HepG2 (cell line): ENCODE measurements at regions not wholly inside any gene's neighbourhood (a gene's known extent, or its start where the extent isn't known, plus 50 kb on each side); places are given as distances from the start of the nearest gene placed in this dataset.

Source experiments
- ATAC-seq: fragments of 200-7000 bp; cut with Tn5 transposase; 3 replicates; pipeline ENCODE4 v1.9.1; 2020; ENCODE audit warnings: mild to moderate bottlenecking, moderate library complexity
- BruUV-seq: library from RNA; stranded (reverse); fragments of 400-500 nt; replicated peaks from 2 replicates; lab custom pipeline; 2021; lab: Mats Ljungman, UMichigan
- CTCF ChIA-PET: fragments of 300-600 bp; formaldehyde crosslinking; extraction: SDS; loops from one replicate; lab custom pipeline; 2021; ENCODE audit warnings: low total read pairs, inconsistent platforms, low intra/inter-chr PET ratio; lab: Yijun Ruan, JAX
- POLR2A ChIA-PET: fragments of 350-600 bp; sonication (Branson Sonifier 250); formaldehyde crosslinking; loops from one replicate; lab custom pipeline; 2020; ENCODE audit warnings: antibody characterized with exemption, inconsistent platforms; lab: Yijun Ruan, JAX
- DNase-seq: peaks from one replicate; pipeline ENCODE4 v3.0.0-alpha.2; 2015; ENCODE audit warnings: low spot score
- FAIRE-seq: peaks from 3 replicates; lab custom pipeline; 2011; peaks lifted over from hg19 to GRCh38; lab: Jason Lieb, UNC
- H2AFZ ChIP-seq: one replicate; pipeline ENCODE4 v1.6.1; 2011; ENCODE audit warnings: low read length, inconsistent platforms
- H3K27ac ChIP-seq: fragments of 300-600 bp; 3 replicates; pipeline ENCODE4 v1.8.0; 2011; ENCODE audit warnings: mixed run types, mild to moderate bottlenecking, mixed read lengths, low read length, inconsistent platforms; ENCODE audit not compliant: insufficient read depth; ENCODE audit errors: extremely low read length
- H3K27me3 ChIP-seq, 2 experiments: fragments of 200-600 bp in 1 of 2; 2 replicates in 1 of 2; 3 replicates in 1 of 2; pipeline versions ENCODE4 v1.6.0 to v1.8.0; 2011; ENCODE audit warnings: low read length in 2 of 2, mild to moderate bottlenecking in 2 of 2, moderate library complexity in 2 of 2, inconsistent platforms in 1 of 2; ENCODE audit not compliant: insufficient read depth in 2 of 2, control insufficient read depth in 1 of 2
- H3K36me3 ChIP-seq, 2 experiments: fragments of 200-600 bp in 1 of 2; replicated peaks in 1 of 2; 2 replicates in 1 of 2; 3 replicates in 1 of 2; pipeline versions ENCODE4 v1.5.1 to v1.8.0; 2011; ENCODE audit warnings: low read length in 2 of 2, inconsistent platforms in 1 of 2; ENCODE audit not compliant: insufficient read depth in 2 of 2, control insufficient read depth in 1 of 2
- H3K4me1 ChIP-seq: 2 replicates; pipeline ENCODE4 v1.5.1; 2012; ENCODE audit warnings: low read length, inconsistent platforms; ENCODE audit not compliant: insufficient read depth
- H3K4me2 ChIP-seq: 2 replicates; pipeline ENCODE4 v1.6.0; 2011; ENCODE audit warnings: low read depth, low read length, inconsistent platforms
- H3K4me3 ChIP-seq, 3 experiments: fragments of 200-600 bp in 1 of 3; sonication (generic), shearing (Covaris generic) in 1 of 3; replicated peaks in 1 of 3; 2 replicates each; pipeline ENCODE4 v1.5.1; 2011 to 2016; ENCODE audit warnings: low read length in 3 of 3, inconsistent platforms in 2 of 3, low read depth in 2 of 3, mild to moderate bottlenecking in 2 of 3, control low read depth in 1 of 3, mixed read lengths in 1 of 3; ENCODE audit not compliant: insufficient read depth in 1 of 3
- H3K79me2 ChIP-seq: one replicate; pipeline ENCODE4 v1.6.1; 2011; ENCODE audit warnings: low read length, inconsistent platforms; ENCODE audit not compliant: insufficient read depth
- H3K9ac ChIP-seq: 2 replicates; pipeline ENCODE4 v1.6.0; 2011; ENCODE audit warnings: mild to moderate bottlenecking, low read depth, low read length, inconsistent platforms; ENCODE audit not compliant: insufficient read depth
- H3K9me3 ChIP-seq: 2 replicates; pipeline ENCODE4 v1.5.1; 2012; ENCODE audit warnings: mild to moderate bottlenecking, low read length
- H4K20me1 ChIP-seq: 2 replicates; pipeline ENCODE4 v1.6.0; 2011; ENCODE audit warnings: inconsistent platforms, mild to moderate bottlenecking, low read length, moderate library complexity; ENCODE audit not compliant: insufficient read depth
- DMTF1 ChIP-seq: sonication (generic); formaldehyde crosslinking; IDR thresholded peaks from 2 replicates; pipeline ENCODE4 v1.4.0; 2020; ENCODE audit warnings: mild to moderate bottlenecking, missing genetic modification reagents
- HNRNPUL1 ChIP-seq: fragments of 200-400 bp; formaldehyde crosslinking; IDR thresholded peaks from 2 replicates; pipeline ENCODE4 v1.6.1; 2017; ENCODE audit warnings: low read depth, mild to moderate bottlenecking, low read length, moderate library complexity
- JUN ChIP-seq: sonication (generic); formaldehyde crosslinking; IDR thresholded peaks from 2 replicates; pipeline ENCODE4 v1.4.0; 2020; ENCODE audit warnings: mild to moderate bottlenecking, missing genetic modification reagents
- PAWR ChIP-seq: sonication (generic); formaldehyde crosslinking; IDR thresholded peaks from 2 replicates; pipeline ENCODE4 v1.4.0; 2020; ENCODE audit warnings: missing genetic modification reagents, mild to moderate bottlenecking, borderline replicate concordance
- PCBP1 ChIP-seq: fragments of 200-400 bp; formaldehyde crosslinking; IDR thresholded peaks from 2 replicates; pipeline ENCODE4 v1.6.1; 2017; ENCODE audit warnings: mild to moderate bottlenecking, low read depth, low read length, borderline replicate concordance
- ZBTB3 ChIP-seq: sonication (generic); formaldehyde crosslinking; IDR thresholded peaks from 2 replicates; pipeline ENCODE4 v1.4.0; 2020; ENCODE audit warnings: low read depth, mild to moderate bottlenecking, moderate library complexity, missing genetic modification reagents, borderline replicate concordance
- ZNF224 ChIP-seq: sonication (generic); formaldehyde crosslinking; IDR thresholded peaks from 2 replicates; pipeline ENCODE4 v1.5.0; 2020; ENCODE audit warnings: mild to moderate bottlenecking, missing genetic modification reagents
- ZNF414 ChIP-seq: sonication (generic); formaldehyde crosslinking; IDR thresholded peaks from 2 replicates; pipeline ENCODE4 v1.5.0; 2020; ENCODE audit warnings: missing genetic modification reagents
- WGBS: methylation state at CpG from one replicate; pipeline ENCODE4 v1.1.6; 2017; ENCODE audit warnings: low lambda C conversion rate; 5-methylcytosine and 5-hydroxymethylcytosine counted together
- in situ Hi-C: cut with HindIII; loops from 2 replicates; pipeline ENCODE4 v1.10.0; 2017; ENCODE audit warnings: low pct_unique_long_range_greater_than_20kb; ENCODE audit not compliant: extremely low pct_ligation_motif_present
- intact Hi-C: fragments of 100-400 bp; cut with micrococcal nuclease; formaldehyde crosslinking; loops from one replicate; pipeline ENCODE4 v1.10.0; 2022; ENCODE audit not compliant: unreplicated experiment

GRCh38 chr19:30144802-30145201 is 202.8 kb downstream of the URI1 start:
- CTCF ChIA-PET, result no interaction called here

More at GRCh38 chr19:30144802-30145201, 202.8 kb downstream of the URI1 start:
- Histone ChIP-seq H3K4me2 (no peak overlapping the region), H3K79me2 (no peaks in the 10 kb centered on the region), H3K9me3 (no peaks in the 10 kb centered on the region), H3K4me3 (no peak overlapping the region), H3K4me1 (no peaks in the 10 kb centered on the region), H2AFZ (no peak overlapping the region), H3K27me3 (peaks cover 0 to 12% of the 10 kb centered on the region in 2 experiments; a peak in 1 of 5 replicates), H3K27ac (no peak overlapping the region), H3K9ac (no peak overlapping the region), H4K20me1 (no peaks in the 10 kb centered on the region), H3K36me3 (no peaks in the 10 kb centered on the region)
- ATAC-seq (no peak), FAIRE-seq (no peak), DNase-seq (no peak)
- POLR2A ChIA-PET, result no interaction called here
- WGBS, result 52% methylated on average over 8 of the region's 19 CpGs
- intact Hi-C loops (no loop called here), in situ Hi-C loops (no loop called here)
- BruUV-seq, result no TSS peak
- TF ChIP-seq ZNF414 (CRISPR knock-in tag), result no peak
- TF ChIP-seq HNRNPUL1, result no peak
- TF ChIP-seq PCBP1, result no peak
- TF ChIP-seq ZNF224 (CRISPR knock-in tag), result no peak
- TF ChIP-seq ZBTB3, result no peak
- TF ChIP-seq PAWR (CRISPR knock-in tag), result no peak
- no peak for TF ChIP-seq DMTF1
- no peak for TF ChIP-seq JUN (CRISPR knock-in tag)
- TF ChIP-seq, all 625 proteins: peak for 0
